Caki2 (cell line): ENCODE measurements at regions not wholly inside any gene's neighbourhood (a gene's known extent, or its start where the extent isn't known, plus 50 kb on each side); places are given as distances from the start of the nearest gene placed in this dataset.

Source experiments
- DNase-seq: peaks from one replicate; pipeline ENCODE4 v3.0.0-alpha.2; 2015; ENCODE audit warnings: low read depth
- in situ Hi-C: cut with HindIII; loops from 2 replicates; pipeline ENCODE4 v1.10.0; 2016; ENCODE audit warnings: low sequenced_read_pairs, low pct_unique_long_range_greater_than_20kb, mixed read lengths

DNA sequence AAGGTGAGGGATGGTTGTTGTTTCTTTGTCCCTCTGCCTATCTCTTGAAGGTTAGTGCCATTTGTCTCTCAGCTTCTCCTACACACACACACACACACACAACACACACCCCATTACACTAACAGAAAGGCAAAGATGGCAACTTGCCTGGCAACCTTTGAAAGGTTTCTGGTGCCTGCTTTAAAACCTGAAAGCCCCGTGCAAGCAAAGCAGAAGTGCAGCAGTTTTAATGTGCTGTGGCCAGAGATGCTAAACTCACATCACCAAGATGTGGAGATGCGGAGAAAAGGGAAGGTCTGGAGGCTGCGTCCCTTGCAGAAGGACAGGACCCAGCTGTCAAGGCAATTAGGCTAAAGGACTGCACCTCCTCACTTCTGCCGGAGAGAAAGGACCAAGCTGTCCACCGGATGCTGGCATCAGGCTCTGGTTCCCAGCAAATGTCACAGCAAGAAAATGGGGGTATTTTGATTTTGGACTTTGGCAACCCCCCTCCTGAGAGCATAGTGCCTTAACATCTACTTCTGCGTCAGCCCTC, 196.4 kb downstream of the ARL4C start:
- DNase-seq: no peak
- in situ Hi-C loops: no loop called here

- in situ Hi-C loops: no loop called here
- DNase-seq: no peak
Measured at GRCh38 chr2:234298918-234299317, 198.0 kb downstream of the ARL4C start.

GRCh38 chr2:234296991-234297390, 199.9 kb downstream of the ARL4C start:
- in situ Hi-C loops: no loop called here
- no peak for DNase-seq

- DNase-seq: no peak
- in situ Hi-C loops: no loop called here
Measured at GRCh38 chr2:234293973-234294372, 202.9 kb downstream of the ARL4C start.

DNA sequence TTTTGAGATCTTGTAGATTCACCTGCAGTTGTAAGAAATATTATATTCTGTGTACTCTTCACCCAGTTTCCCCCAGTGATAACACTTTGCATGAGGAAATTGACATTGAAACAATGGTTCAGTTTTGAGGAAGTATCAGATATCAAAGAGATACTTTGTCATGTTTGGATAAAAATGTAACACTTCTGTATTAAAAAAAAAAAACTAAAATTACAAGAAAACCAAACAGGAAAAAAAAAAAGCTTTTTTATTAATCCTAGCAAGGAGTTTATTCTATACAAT, 204.0 kb downstream of the ARL4C start:
- DNase-seq: no peak
- in situ Hi-C loops: no loop called here

DNA sequence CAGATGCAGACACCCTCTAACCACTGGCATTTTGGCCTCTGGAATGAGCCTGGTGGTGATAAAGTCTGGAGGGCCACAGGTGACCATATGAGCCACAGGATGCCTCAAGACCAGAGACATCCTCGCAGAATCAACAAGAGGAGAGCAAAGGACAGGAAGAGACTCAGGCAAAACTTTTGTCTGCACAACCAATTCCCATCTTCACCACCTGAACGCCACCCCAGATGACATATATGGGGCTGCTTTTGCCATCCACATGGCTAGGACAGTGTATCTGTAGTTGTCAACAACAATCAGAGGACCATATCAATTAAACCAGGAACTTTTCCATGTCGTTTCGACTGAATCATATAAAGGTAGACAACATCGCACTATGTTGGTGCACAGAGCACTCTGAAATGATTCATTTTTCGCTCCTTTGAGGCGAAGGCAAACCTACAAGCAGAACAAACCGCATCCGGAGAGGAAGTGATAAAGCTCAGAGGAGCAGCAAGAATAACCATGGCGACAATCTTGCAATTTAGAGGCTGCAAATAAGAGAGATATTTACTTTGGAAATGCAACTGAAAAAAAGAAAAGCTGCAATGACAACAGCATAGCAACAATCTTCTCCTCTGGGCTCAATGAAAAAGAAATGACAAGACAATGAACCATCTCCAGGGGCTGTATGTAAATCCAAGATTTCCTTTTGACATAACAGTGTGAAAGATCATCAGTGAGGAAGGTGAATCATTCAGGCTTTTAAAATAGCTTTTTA, 204.5 kb downstream of the ARL4C start:
- in situ Hi-C loops: no loop called here
- no peak for DNase-seq

DNA sequence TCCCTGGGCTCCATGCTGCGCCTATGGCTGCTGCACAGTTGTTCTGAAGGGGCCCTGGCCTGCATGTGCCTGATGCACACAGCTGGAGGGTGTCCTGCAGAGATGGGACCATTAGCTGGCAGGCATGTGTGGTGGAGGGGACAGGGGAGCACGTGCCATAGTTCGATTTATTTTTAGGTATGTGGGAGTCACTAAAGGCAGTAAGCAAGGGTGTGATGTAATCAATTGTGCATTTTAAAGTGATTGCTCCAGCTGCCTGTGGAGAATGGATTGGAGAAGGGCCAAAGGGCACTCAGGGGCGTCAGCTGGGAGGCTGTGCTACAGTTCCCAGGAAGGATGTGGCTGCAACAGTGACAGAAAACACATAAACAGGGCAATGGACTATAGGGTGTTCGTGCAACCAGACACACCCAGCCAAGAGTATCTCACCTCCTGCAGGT, 205.1 kb downstream of the ARL4C start:
- in situ Hi-C loops: no loop called here
- DNase-seq: peak; percentile 65

DNA sequence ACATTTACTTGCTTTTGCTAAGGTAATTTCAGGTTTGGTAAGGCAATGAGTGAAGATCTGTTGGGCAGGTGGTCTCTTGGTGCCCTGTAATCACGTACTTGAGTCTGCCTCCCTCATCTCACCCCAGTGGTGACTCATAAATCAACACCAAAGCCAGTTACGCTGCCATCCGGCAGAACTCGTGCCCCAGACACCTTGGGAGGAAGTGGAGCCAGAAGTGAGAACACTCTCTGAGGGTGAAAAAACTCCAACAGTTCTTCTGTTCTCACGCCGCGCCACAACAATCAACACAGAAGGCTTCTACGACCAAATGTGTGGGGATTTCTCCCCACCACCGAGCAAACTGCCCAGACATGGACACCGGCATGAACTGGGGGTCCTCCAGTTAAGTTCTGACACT, 206.2 kb downstream of the ARL4C start:
- in situ Hi-C loops: no loop called here
- DNase-seq: no peak

- in situ Hi-C loops: no loop called here
- no peak for DNase-seq
Measured at GRCh38 chr2:234289834-234290590, 206.9 kb downstream of the ARL4C start.

DNA sequence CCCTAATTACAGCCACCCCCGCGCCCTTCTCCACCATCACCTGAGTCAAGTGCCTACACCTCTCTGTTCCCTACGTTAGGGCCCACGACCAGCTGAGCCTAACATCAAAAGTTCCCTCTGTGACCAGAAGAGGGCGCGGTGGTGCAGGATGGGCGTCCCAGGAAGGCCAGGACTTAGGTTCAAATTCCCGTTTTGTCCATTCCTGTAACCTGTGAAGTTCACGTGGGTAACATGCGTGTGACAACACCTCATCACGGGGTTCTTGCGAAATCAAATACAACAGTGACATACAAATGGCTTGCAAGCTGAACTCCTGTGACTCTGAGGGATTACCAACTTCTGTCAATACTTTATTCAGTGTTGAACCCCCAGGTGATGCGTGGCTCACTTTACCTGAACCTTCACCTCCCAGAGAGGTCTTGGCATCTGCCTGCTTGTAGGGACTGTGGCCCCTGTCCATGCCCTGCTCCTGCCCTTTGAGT, 207.9 kb downstream of the ARL4C start:
- no peak for DNase-seq
- in situ Hi-C loops: no loop called here

GRCh38 chr2:234287650-234288049, 209.2 kb downstream of the ARL4C start:
- no peak for DNase-seq
- in situ Hi-C loops: no loop called here

DNA sequence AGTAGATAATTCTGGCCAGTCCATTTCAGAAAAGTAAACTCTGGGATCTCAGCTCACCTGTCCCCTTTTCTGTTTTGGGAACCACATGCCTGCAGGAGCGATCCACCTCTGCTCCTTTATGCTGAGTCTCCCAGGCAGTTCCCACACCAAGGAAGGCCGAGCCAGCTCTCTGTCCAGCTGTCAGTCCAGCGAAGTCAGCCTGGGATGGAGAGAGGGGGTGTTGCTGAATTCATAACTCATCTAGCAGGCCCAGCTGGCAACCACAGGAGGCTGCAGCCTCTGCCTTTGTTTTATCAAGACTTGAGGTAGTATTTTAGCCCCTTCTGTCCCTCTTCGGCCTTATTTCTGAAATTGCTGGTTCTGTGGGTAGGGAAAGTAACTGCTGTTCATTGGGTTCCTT, 209.9 kb downstream of the ARL4C start:
- in situ Hi-C loops: no loop called here
- DNase-seq: no peak

- DNase-seq: no peak
- in situ Hi-C loops: no loop called here
Measured at GRCh38 chr2:234286118-234286598, 210.7 kb downstream of the ARL4C start.

- in situ Hi-C loops: no loop called here
- DNase-seq: no peak
Measured at GRCh38 chr2:234285541-234285940, 211.3 kb downstream of the ARL4C start.

GRCh38 chr2:234279637-234280036, 217.2 kb downstream of the ARL4C start:
- no peak for DNase-seq
- in situ Hi-C loops: no loop called here

DNA sequence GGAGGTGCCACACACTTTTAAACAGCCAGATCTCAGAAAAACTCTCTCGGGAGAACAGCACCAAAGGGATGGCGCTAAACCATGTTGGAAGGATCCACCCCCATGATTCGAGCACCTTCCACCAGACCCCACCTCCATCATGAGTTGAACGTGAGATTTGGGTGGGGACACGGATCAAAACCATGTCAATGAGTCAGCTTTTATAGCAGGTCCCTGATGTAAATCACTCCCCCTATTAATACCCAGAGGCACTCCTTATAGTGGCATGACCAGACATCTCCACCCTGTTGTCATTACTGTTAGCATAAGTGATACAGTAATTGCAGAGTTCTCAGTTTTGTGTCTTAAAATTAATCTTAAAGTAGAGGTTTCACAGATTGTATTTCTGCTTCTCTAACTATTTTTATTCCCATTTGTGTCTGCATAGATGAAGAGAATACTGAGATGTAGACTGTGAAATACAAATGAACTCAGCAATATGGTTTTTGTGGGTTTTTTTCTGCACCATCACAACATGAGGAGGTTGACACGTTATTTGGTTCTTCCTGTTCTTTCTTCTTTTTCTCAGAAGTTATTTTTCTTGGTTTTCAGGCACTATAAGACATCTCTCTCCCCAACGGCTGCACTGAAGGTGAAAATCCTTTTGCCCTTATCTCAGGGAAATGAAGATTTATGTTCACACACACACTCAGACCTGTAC, 218.2 kb downstream of the ARL4C start:
- DNase-seq: no peak
- in situ Hi-C loops: no loop called here

DNA sequence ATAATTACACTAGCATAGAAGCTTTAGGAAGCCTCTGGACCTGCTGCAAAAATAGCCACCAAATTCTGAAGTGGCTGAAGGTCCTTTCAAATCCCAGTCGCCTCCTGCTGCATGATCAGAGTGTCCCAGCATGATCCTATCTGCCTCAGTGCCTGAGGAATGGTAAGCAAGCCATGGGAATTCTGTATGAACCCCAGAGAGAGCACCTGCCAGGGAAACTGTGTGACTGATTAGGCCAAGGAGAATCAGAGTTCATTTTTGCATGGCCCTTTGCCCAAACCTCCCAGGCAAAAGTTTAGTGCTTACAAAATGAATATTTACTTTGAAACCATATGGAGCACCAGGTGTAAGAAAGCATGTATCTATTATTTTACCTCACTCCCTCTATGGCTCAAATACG, 221.4 kb downstream of the ARL4C start:
- DNase-seq: no peak
- in situ Hi-C loops: no loop called here

- in situ Hi-C loops: no loop called here
- no peak for DNase-seq
Measured at GRCh38 chr2:234273887-234274584, 222.8 kb downstream of the ARL4C start.
